SH-SY5Y (cell line): ENCODE measurements at regions not wholly inside any gene's neighbourhood (a gene's known extent, or its start where the extent isn't known, plus 50 kb on each side); places are given as distances from the start of the nearest gene placed in this dataset.

Experiments used
- GATA2 ChIP-seq: IDR thresholded peaks from 2 replicates; pipeline ENCODE4 v1.6.1; 2011; ENCODE audit warnings: mild to moderate bottlenecking, low read depth, low read length
- GATA3 ChIP-seq: IDR thresholded peaks from 2 replicates; pipeline ENCODE4 v1.6.1; 2011; ENCODE audit warnings: low read depth, mild to moderate bottlenecking, low read length, moderate library complexity

DNA sequence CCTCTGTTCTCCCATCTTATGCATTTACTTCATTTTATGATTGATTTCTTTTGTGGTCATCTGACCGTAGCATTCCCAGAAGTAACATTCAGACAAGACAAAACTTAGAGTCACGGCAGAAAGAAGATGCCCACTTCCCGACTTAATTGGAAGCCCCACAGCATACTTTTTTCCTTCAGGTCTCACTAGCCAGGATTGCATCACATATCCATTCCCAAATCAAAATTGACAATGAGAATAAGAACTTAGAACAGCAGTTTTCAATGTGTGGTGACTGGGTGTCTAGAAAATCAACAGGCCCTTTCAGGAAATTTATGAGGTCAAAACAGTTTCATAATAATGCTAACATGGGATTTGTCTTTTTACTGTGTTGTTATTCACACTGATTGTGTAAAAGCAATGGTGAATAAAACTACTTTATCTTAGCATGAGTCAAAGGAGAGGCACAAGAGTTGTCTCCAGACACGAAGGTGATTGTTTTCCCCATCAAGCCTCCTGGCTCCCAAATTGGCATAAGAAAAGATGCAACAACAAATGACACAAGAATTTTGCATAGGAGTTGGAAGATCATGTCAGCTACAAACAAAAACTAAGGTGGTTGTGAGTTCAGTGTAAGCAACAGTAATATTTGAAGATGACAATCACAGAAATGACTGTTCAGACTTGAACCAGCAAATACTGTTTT, 493.9 kb downstream of the HTR7 start:
- TF ChIP-seq GATA2 (no peak), GATA3 (no peak)

DNA sequence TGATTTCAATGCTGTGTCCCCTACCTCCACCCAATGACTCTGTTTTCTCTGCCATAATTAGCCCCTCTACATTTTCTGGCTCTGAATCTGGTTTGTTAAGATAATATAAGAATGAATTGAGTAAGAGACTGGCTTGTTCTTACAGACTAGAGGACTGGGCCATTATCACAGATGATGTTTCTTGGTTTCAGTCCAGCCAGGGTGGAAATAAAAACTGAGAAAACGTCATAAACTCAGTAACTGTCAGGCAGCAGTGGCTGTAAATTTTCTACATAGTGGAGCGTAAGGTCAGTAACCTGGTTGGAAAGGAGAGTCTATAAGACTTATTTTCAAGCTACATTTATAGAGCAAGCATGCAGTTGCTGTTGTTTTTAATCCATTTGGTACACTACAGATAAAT, 485.4 kb downstream of the HTR7 start:
- no peak for TF ChIP-seq GATA2
- TF ChIP-seq GATA3: no peak

DNA sequence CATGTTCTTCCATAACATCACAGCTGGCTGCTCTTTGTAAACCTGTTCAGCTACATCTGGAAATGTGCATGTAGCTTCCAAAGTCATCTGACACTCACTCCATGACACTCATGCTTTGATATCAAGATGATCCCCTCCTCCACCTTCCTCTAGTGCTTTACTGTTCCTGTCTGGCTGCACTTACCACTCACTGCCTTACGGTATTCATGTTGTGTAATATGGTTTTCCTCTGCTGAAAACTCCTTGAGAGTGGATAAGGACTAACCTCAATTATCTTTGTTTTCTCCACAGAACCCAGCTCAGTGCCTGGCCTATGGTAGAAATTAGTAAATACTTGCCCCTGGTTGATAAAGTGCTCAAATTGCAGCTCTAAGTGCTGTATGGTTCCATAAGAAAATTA, 483.9 kb downstream of the HTR7 start:
- no peak for TF ChIP-seq GATA3
- TF ChIP-seq GATA2: no peak

DNA sequence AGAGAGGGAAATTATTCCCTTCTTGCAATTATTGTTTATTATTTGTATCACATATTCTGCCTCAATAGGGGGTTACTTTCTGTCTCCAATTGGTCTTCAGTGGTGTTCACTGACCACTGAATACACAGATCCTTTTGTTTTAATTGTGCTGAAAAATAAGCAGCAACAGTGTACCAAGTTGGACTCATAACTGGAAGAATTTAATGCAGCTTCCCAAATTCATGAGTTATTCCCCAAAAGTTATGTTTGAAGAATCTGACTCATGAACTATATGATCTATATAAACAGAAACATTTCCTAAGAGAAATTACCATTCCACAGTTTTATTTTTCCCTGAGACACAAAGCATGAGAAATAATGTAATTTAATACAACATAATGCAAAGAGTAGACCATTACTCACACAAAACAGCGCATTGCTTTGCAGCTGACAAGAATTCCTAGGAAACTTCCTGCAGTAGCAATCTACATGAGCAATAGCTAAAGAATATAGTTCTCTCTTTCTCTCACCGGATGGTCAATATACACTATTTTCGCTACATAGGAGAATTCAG, 479.2 kb downstream of the HTR7 start:
- TF ChIP-seq GATA2 (no peak), GATA3 (no peak)

DNA sequence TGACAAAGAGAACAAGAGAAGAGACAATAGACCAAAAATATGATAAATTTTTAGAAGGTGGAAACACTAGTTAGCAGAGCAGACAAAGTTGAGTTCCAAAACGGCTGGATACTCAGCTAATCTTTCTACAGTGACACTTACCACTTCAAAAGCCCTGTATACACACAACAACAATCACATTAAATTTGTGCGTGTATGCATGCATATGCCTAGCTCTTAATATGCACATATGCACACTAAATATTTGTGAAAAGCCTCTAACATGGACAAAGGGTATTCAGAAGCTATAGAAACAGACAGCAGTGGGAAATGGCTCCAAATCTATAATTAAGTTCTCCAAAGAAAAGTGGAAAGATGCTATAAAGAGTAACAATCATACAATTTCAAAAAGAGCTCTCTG, 476.4 kb downstream of the HTR7 start:
- TF ChIP-seq GATA2 (no peak), GATA3 (no peak)

DNA sequence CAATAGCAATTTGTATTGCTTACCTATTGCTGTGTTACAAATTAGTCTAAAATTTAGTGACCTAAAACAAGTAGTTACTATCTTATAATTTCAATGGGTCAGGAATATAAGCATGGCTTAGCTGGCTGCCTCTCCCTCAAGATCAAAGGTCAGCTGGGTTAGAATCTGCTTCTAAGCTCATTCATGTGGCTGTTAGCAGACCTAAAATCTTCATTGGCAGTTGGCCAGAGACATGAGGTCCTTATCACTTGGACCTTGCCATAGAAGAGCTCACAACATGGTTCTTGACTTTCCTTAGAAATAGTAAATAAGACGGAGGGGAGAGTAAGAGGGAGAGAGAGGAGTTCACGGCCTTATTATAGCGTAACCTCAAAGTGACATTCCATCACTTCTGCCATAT, 468.0 kb downstream of the HTR7 start:
- TF ChIP-seq GATA3 (no peak), GATA2 (no peak)

DNA sequence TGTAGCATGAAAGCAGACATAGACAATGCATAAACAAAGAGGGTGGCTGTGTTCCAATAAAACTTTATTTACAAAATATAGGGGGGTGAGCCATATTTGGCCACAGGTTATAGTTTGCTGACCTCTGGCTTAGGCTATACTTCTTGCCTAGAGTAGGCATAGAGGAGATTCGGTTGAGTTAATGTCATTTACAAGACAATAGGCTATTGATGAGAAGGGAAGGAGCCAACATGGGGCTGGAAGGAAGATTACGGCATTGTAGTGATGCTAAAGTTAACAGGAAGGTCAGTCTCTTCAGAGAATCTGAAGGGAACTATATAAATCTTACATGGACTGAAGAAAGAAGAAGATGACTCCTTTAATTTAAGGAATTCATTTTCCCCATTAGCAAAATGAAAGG, 463.5 kb downstream of the HTR7 start:
- TF ChIP-seq GATA2: no peak
- TF ChIP-seq GATA3: no peak

DNA sequence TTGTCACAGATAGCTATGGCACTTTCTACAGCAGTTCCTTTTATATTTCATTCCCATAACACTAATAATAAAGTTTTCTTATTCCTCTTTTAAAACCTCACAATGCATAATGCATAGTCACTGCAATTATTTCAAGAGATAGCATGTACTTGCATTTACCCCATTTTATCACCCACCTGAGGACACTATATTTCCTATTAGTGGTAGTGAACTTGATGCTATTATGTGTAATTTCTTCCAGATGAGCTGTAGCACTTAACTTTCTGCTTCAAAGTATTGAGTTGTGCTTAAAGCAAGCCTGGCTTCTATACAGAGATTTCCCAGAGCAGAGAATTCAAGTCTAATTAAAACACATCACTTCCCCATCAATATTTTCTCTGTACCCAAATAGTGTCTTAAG, 461.1 kb downstream of the HTR7 start:
- TF ChIP-seq GATA2 (no peak), GATA3 (no peak)

DNA sequence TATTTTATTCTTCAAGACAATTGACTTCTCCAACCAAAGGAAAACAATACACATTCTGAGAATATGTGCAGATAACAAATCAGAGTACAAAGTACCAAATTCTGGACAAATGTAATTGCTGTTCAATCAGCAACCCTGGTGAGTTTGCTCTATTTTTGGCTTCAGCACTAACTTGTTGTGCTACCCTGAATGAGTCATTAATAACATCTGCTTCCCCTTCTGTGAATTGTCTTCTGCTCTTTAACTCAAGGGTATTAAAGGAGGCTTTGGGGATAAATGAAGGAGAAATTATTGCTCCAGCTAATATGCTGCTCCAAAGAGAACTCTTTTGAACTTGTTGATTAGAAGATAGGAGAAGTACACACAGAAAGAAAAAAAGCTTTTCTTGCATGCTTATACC, 459.3 kb downstream of the HTR7 start:
- no peak for TF ChIP-seq GATA2
- no peak for TF ChIP-seq GATA3

DNA sequence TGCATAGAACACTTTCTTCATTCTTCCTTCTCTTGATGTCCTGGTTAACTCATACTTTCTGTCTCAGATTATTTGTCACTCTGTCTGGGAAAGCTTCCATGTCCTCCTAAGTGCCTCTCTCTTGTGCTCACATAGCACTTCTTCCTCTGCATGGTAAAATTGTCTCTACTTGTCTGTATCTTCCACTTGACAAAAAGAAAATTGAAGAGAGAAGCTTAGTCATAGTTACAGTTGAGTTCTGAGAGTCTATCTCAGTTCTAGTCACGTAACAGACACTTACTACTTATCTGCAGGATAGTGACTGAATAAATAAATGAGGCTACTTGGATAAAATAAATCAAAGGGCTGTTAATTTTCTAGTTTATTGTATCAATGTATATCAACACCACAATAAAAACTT, 458.1 kb downstream of the HTR7 start:
- TF ChIP-seq GATA2: no peak
- no peak for TF ChIP-seq GATA3

DNA sequence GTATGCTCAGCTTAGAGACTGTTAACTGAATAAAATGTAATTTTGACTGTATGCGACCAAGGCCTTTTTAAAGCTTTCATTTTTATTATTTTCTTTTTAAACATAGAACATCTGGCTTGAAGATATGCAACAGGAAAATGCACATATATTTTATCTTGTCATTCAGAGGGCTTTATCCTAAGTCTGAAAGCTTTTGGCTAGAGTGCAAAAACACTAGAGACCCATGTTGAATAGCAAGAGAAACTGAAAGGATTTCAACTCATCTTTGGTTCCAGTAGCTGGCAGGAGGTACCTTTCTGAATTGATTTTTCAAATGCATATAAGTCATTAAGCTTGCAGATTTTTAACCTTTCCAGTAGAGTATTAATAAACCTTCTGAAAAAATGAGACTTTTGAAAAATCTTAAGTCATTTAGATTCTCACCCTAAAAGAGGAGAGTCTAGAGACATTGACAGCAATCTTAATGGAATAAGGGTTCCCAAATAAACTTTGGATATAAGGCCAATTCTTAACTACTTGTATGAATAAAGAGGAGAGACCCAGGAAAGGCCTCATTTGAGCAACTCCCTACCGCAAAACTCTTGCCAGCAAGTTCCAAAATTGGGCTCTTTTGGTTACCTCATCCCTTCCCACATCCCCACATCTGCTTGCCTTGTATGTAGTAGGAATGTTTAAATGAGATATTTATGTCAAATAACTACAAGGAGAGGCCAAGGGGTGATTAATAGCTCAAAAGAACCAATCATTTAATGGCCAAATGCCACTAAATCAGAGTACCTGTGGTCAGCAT, 454.4 kb downstream of the HTR7 start:
- no peak for TF ChIP-seq GATA3
- TF ChIP-seq GATA2: no peak

DNA sequence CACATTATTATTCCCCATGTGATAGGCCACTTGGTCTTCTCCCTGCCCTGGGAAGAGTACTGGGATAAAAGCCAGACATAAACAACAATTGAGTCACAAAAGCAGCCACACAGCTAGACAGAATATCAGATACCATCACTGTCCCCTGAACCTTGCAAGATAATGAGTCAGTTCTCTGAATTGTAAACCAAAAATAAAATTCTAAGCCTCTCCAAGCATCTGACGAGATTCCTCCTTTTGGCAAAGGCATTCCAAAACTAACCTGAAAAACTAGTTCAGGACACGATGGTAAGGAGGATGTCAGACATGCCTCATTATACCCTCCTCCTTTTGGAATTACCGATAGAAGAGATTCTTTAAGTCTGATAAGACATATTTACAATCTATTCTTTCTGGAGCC, 450.7 kb downstream of the HTR7 start:
- TF ChIP-seq GATA2 (no peak), GATA3 (no peak)

DNA sequence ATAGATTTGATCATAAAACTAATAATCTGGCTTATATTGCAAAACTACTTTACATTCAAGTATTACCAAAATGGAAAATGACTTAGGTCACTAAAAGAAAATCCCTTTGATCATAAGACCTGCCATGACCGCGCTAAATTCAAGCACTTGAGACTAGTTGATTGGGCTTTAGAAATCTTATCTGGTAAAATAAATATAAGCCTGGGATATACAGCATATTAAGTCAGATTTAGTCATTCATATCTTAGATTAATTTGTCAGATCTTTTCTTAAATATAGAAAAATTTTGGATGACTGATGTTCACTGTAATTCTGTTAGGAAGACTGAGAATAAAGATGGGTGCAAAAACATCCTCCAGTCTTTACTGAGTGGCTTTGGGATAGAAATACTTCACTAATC, 450.0 kb downstream of the HTR7 start:
- TF ChIP-seq GATA3 (no peak), GATA2 (no peak)

DNA sequence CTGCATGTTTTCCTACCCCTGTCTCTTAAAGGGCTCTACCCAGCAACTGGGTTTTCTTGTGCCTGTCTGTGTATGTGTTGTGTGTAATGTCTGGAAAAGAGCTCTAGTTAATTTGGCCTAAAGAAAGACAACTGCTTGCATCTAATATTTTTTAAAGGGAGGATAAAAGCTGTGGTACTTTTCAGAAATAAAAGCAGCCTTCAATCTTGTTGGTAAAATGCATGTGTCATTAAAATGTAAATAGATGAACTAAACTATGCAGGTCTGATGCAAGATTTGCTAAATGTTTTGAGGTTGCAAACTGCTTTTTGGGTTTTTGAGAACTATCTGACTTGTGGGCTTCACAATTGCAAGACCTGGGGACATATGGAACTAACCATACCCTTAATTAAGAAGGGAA, 445.3 kb downstream of the HTR7 start:
- TF ChIP-seq GATA3: no peak
- TF ChIP-seq GATA2: no peak

DNA sequence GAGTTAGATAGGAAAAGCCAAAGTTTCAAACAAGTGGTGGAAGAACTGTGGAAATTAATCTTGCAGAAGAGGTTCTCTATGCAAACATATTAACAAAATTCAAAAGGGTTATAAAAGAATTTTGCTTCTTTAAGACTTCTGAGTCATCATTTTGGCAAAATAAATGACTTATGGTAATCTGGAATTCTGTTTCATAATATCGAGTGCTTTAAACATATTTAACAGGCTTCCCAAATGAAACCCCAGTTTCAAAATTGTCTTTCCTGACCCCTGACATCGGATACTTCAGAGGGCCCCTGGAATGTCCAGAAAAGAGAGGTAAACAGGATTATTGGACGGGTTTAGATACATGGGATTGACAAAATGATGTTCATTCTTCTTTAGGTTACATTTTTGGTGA, 444.6 kb downstream of the HTR7 start:
- TF ChIP-seq GATA2: no peak
